Cardiac fibroblast (primary cell): ENCODE measurements at regions not wholly inside any gene's neighbourhood (a gene's known extent, or its start where the extent isn't known, plus 50 kb on each side); places are given as distances from the start of the nearest gene placed in this dataset.
"Not testable (repeated sequence)": the region's sequence is repeated elsewhere in the genome, so short reads cannot be mapped to it uniquely, and the experiment has no call there.

Experiments used
- DNase-seq, 2 donors: peaks; one replicate each; pipeline versions ENCODE4 v3.0.0 to v3.0.0-alpha.2; 2010; ENCODE audit warnings: low read depth in 2 of 2
- H3K4me3 ChIP-seq, 2 donors: replicated peaks in 1 of 2; 1 replicate in 1 of 2; 2 replicates in 1 of 2; pipeline ENCODE4 v1.5.1; 2011; ENCODE audit warnings: low read depth in 2 of 2, low read length in 2 of 2, mild to moderate bottlenecking in 2 of 2, moderate library complexity in 1 of 2
- CTCF ChIP-seq: IDR thresholded peaks from one replicate; pipeline ENCODE4 v1.5.1; 2011; ENCODE audit warnings: low read depth, mild to moderate bottlenecking, low read length, inconsistent platforms

- no peak for TF ChIP-seq CTCF
Observed at GRCh38 chr13:64087624-64088023, 2672.0 kb upstream of the PCDH20 start.

GRCh38 chr13:64083811-64084210 lies 2668.2 kb upstream of the PCDH20 start:
- no peak for TF ChIP-seq CTCF
- DNase-seq = no peak
- H3K4me3 ChIP-seq = no peak overlapping the region

More at GRCh38 chr13:64087624-64088023, 2672.0 kb upstream of the PCDH20 start:
- no peak overlapping the region for H3K4me3 ChIP-seq
- no peak for DNase-seq

- no peak overlapping the region for H3K4me3 ChIP-seq
- TF ChIP-seq CTCF = no peak
- DNase-seq = peak in 1 of 2 donors; percentile 3
Observed at GRCh38 chr13:64083396-64083795, 2667.7 kb upstream of the PCDH20 start.

- no peak for DNase-seq
- TF ChIP-seq CTCF = no peak
- H3K4me3 ChIP-seq = no peak overlapping the region
Observed at GRCh38 chr13:64078480-64078936, 2662.9 kb upstream of the PCDH20 start.

- TF ChIP-seq CTCF = no peak
- DNase-seq = no peak
- no peak overlapping the region for H3K4me3 ChIP-seq
Observed at GRCh38 chr13:64078025-64078424, 2662.4 kb upstream of the PCDH20 start.

GRCh38 chr13:64077132-64077835 lies 2661.6 kb upstream of the PCDH20 start:
- not testable (repeated sequence) for DNase-seq, H3K4me3 ChIP-seq

- no peak for TF ChIP-seq CTCF
- DNase-seq = no peak
- H3K4me3 ChIP-seq = no peak overlapping the region
Observed at GRCh38 chr13:64075543-64076271, 2660.1 kb upstream of the PCDH20 start.
